ENCODE measurements at regions not wholly inside any gene's neighbourhood (a gene's known extent, or its start where the extent isn't known, plus 50 kb on each side); places are given as distances from the start of the nearest gene placed in this dataset.

DNA sequence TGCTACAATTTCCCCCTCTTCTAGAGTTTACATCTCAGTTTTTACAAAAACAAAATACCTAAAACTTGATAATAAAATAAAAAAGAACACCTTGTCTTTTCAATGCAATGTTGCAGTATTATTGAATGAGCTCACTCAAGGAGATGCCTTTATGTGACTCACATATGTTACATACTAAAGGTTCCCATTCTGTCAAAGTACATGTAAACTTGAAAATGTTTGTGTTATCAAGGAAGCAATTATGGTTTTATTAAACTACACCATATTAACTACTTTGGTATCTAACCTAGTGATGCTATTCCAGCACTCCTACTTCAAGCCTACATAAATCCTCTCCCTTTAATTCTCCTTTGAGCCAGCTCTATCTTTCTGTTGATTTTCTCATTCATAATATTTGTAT lies 658.3 kb downstream of the PTPRC start:
- TF ChIP-seq, protein P1, sequence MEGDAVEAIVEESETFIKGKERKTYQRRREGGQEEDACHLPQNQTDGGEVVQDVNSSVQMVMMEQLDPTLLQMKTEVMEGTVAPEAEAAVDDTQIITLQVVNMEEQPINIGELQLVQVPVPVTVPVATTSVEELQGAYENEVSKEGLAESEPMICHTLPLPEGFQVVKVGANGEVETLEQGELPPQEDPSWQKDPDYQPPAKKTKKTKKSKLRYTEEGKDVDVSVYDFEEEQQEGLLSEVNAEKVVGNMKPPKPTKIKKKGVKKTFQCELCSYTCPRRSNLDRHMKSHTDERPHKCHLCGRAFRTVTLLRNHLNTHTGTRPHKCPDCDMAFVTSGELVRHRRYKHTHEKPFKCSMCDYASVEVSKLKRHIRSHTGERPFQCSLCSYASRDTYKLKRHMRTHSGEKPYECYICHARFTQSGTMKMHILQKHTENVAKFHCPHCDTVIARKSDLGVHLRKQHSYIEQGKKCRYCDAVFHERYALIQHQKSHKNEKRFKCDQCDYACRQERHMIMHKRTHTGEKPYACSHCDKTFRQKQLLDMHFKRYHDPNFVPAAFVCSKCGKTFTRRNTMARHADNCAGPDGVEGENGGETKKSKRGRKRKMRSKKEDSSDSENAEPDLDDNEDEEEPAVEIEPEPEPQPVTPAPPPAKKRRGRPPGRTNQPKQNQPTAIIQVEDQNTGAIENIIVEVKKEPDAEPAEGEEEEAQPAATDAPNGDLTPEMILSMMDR (IDR thresholded peaks at IDR 0.05; ENCODE audit: insufficient read depth, low read length), result no peak
- TF ChIP-seq POLR2AphosphoS5 (IDR thresholded peaks at IDR 0.05; ENCODE audit: low read depth), result no peak
- TF ChIP-seq, protein P2, sequence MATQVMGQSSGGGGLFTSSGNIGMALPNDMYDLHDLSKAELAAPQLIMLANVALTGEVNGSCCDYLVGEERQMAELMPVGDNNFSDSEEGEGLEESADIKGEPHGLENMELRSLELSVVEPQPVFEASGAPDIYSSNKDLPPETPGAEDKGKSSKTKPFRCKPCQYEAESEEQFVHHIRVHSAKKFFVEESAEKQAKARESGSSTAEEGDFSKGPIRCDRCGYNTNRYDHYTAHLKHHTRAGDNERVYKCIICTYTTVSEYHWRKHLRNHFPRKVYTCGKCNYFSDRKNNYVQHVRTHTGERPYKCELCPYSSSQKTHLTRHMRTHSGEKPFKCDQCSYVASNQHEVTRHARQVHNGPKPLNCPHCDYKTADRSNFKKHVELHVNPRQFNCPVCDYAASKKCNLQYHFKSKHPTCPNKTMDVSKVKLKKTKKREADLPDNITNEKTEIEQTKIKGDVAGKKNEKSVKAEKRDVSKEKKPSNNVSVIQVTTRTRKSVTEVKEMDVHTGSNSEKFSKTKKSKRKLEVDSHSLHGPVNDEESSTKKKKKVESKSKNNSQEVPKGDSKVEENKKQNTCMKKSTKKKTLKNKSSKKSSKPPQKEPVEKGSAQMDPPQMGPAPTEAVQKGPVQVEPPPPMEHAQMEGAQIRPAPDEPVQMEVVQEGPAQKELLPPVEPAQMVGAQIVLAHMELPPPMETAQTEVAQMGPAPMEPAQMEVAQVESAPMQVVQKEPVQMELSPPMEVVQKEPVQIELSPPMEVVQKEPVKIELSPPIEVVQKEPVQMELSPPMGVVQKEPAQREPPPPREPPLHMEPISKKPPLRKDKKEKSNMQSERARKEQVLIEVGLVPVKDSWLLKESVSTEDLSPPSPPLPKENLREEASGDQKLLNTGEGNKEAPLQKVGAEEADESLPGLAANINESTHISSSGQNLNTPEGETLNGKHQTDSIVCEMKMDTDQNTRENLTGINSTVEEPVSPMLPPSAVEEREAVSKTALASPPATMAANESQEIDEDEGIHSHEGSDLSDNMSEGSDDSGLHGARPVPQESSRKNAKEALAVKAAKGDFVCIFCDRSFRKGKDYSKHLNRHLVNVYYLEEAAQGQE (IDR thresholded peaks at IDR 0.05; ENCODE audit: insufficient replicate concordance, low read depth), result no peak

Measured in HL-60 (cell line).